ENCODE measurements at regions not wholly inside any gene's neighbourhood (a gene's known extent, or its start where the extent isn't known, plus 50 kb on each side); places are given as distances from the start of the nearest gene placed in this dataset.

GRCh38 chr4:181688432-181688831, 554.8 kb upstream of the TENM3 start:
- DNase-seq (ENCODE audit: low read depth): no peak

- DNase-seq (ENCODE audit: low read depth): no peak
These were observed 554.3 kb upstream of the TENM3 start for GRCh38 chr4:181688872-181689271.

- DNase-seq (ENCODE audit: low read depth): no peak
These were observed 552.7 kb upstream of the TENM3 start for GRCh38 chr4:181690498-181690897.

GRCh38 chr4:181692965-181693364, 550.2 kb upstream of the TENM3 start:
- no peak for DNase-seq (ENCODE audit: low read depth)

GRCh38 chr4:181693517-181693916, 549.7 kb upstream of the TENM3 start:
- no peak for DNase-seq (ENCODE audit: low read depth)

- DNase-seq (ENCODE audit: low read depth): no peak
These were observed 545.0 kb upstream of the TENM3 start for GRCh38 chr4:181698221-181698620.

- no peak for DNase-seq (ENCODE audit: low read depth)
These were observed 542.0 kb upstream of the TENM3 start for GRCh38 chr4:181701214-181701613.

- no peak for DNase-seq (ENCODE audit: low read depth)
These were observed 541.3 kb upstream of the TENM3 start for GRCh38 chr4:181701894-181702293.

- DNase-seq (ENCODE audit: low read depth): no peak
These were observed 540.2 kb upstream of the TENM3 start for GRCh38 chr4:181702864-181703495.

GRCh38 chr4:181710143-181710542, 533.1 kb upstream of the TENM3 start:
- no peak for DNase-seq (ENCODE audit: low read depth)

- DNase-seq (ENCODE audit: low read depth): no peak
These were observed 531.8 kb upstream of the TENM3 start for GRCh38 chr4:181711387-181711786.

GRCh38 chr4:181728305-181728966, 514.8 kb upstream of the TENM3 start:
- no peak for DNase-seq (ENCODE audit: low read depth)

GRCh38 chr4:181731900-181732299, 511.3 kb upstream of the TENM3 start:
- no peak for DNase-seq (ENCODE audit: low read depth)

- no peak for DNase-seq (ENCODE audit: low read depth)
These were observed 505.5 kb upstream of the TENM3 start for GRCh38 chr4:181737744-181738143.

GRCh38 chr4:181739031-181739430, 504.2 kb upstream of the TENM3 start:
- DNase-seq (ENCODE audit: low read depth): no peak

GRCh38 chr4:181741513-181741912, 501.7 kb upstream of the TENM3 start:
- DNase-seq (ENCODE audit: low read depth): no peak

GRCh38 chr4:181745933-181746625, 497.1 kb upstream of the TENM3 start:
- DNase-seq (ENCODE audit: low read depth): no peak

- DNase-seq (ENCODE audit: low read depth): no peak
These were observed 494.6 kb upstream of the TENM3 start for GRCh38 chr4:181748581-181748980.

GRCh38 chr4:181752516-181752915, 490.7 kb upstream of the TENM3 start:
- DNase-seq (ENCODE audit: low read depth): no peak

- no peak for DNase-seq (ENCODE audit: low read depth)
These were observed 490.0 kb upstream of the TENM3 start for GRCh38 chr4:181753207-181753606.

- no peak for DNase-seq (ENCODE audit: low read depth)
These were observed 487.4 kb upstream of the TENM3 start for GRCh38 chr4:181755846-181756245.

- no peak for DNase-seq (ENCODE audit: low read depth)
These were observed 486.6 kb upstream of the TENM3 start for GRCh38 chr4:181756451-181757095.

GRCh38 chr4:181757098-181757497, 486.1 kb upstream of the TENM3 start:
- DNase-seq (ENCODE audit: low read depth): no peak

Measured in activated gamma-delta T cell treated with anti-CD3 and anti-CD28 coated beads, Interleukin-2, amount 50 U/mL, for 16 hours (primary cell).